GM21529 (cell line): ENCODE measurements at regions not wholly inside any gene's neighbourhood (a gene's known extent, or its start where the extent isn't known, plus 50 kb on each side); places are given as distances from the start of the nearest gene placed in this dataset.
"Not testable (repeated sequence)": the region's sequence is repeated elsewhere in the genome, so short reads cannot be mapped to it uniquely, and the experiment has no call there.

Experiments used
- ATAC-seq: cut with Tn5 transposase; IDR thresholded peaks from one replicate; pipeline ENCODE4 v1.9.1; 2021; ENCODE audit not compliant: unreplicated experiment

GRCh38 chr2:39570614-39571013 is 95.1 kb upstream of the TMEM178A start:
- no peak for ATAC-seq

- no peak for ATAC-seq
Observed at GRCh38 chr2:39571111-39571731, 94.5 kb upstream of the TMEM178A start.

GRCh38 chr2:39573276-39573675 is 92.4 kb upstream of the TMEM178A start:
- no peak for ATAC-seq

- no peak for ATAC-seq
Observed at GRCh38 chr2:39581866-39582265, 83.9 kb upstream of the TMEM178A start.

GRCh38 chr2:39583213-39583612 is 82.5 kb upstream of the TMEM178A start:
- no peak for ATAC-seq

- ATAC-seq = no peak
Observed at GRCh38 chr2:39583781-39584180, 81.9 kb upstream of the TMEM178A start.

GRCh38 chr2:39584283-39584965 is 81.3 kb upstream of the TMEM178A start:
- ATAC-seq = no peak

- not testable (repeated sequence) for ATAC-seq
Observed at GRCh38 chr2:39585531-39585930, 80.2 kb upstream of the TMEM178A start.

- ATAC-seq = no peak
Observed at GRCh38 chr2:39587168-39587567, 78.5 kb upstream of the TMEM178A start.

- no peak for ATAC-seq
Observed at GRCh38 chr2:39587641-39588040, 78.1 kb upstream of the TMEM178A start.

GRCh38 chr2:39593439-39594393 is 72.0 kb upstream of the TMEM178A start:
- peak; percentile 58 for ATAC-seq

- no peak for ATAC-seq
Observed at GRCh38 chr2:39595116-39595515, 70.6 kb upstream of the TMEM178A start.

- no peak for ATAC-seq
Observed at GRCh38 chr2:39597314-39597713, 68.4 kb upstream of the TMEM178A start.

- no peak for ATAC-seq
Observed at GRCh38 chr2:39602616-39603015, 63.1 kb upstream of the TMEM178A start.

- no peak for ATAC-seq
Observed at GRCh38 chr2:39603436-39603835, 62.3 kb upstream of the TMEM178A start.

- ATAC-seq = no peak
Observed at GRCh38 chr2:39604866-39605265, 60.9 kb upstream of the TMEM178A start.

GRCh38 chr2:39606585-39606984 is 59.1 kb upstream of the TMEM178A start:
- ATAC-seq = no peak

GRCh38 chr2:39607538-39608262 is 58.0 kb upstream of the TMEM178A start:
- ATAC-seq = no peak

GRCh38 chr2:39608263-39608575 is 57.5 kb upstream of the TMEM178A start:
- no peak for ATAC-seq

- no peak for ATAC-seq
Observed at GRCh38 chr2:39608686-39609441, 56.9 kb upstream of the TMEM178A start.
